OCI-LY7 (cell line): ENCODE measurements at regions not wholly inside any gene's neighbourhood (a gene's known extent, or its start where the extent isn't known, plus 50 kb on each side); places are given as distances from the start of the nearest gene placed in this dataset.

Experiments used
- CTCF ChIP-seq: fragments of 200-600 bp; sonication (generic); conservative IDR thresholded peaks from 2 replicates; pipeline ENCODE4 v1.5.1; 2014; ENCODE audit warnings: mild to moderate bottlenecking, antibody characterized with exemption, low read length, moderate library complexity, mixed read lengths
- EZH2phosphoT487 ChIP-seq: fragments of 200-600 bp; sonication (generic); IDR thresholded peaks from 2 replicates; pipeline ENCODE4 v1.6.1; 2018; ENCODE audit warnings: low read depth, borderline replicate concordance, mild to moderate bottlenecking, mixed run types, antibody characterized with exemption, low read length, moderate library complexity, mixed read lengths

GRCh38 chr2:57843158-57843557 lies 203.4 kb upstream of the VRK2 start:
- TF ChIP-seq CTCF (no peak), EZH2phosphoT487 (no peak)
